Bronchial epithelial cell (primary cell): ENCODE measurements at regions not wholly inside any gene's neighbourhood (a gene's known extent, or its start where the extent isn't known, plus 50 kb on each side); places are given as distances from the start of the nearest gene placed in this dataset.

Source experiments
- DNase-seq: peaks from one replicate; pipeline ENCODE4 v3.0.0-alpha.2; 2010; ENCODE audit warnings: low read depth
- FAIRE-seq: peaks from 2 replicates; lab custom pipeline; 2011; peaks lifted over from hg19 to GRCh38; lab: Jason Lieb, UNC
- H3K27me3 ChIP-seq: 2 replicates; pipeline ENCODE4 v1.5.1; 2011; ENCODE audit warnings: low read length; ENCODE audit not compliant: control insufficient read depth, insufficient read depth
- H3K36me3 ChIP-seq: 2 replicates; pipeline ENCODE4 v1.5.1; 2011; ENCODE audit warnings: low read length; ENCODE audit not compliant: control insufficient read depth, insufficient read depth
- H3K4me3 ChIP-seq: 2 replicates; pipeline ENCODE4 v1.5.1; 2011; ENCODE audit warnings: mild to moderate bottlenecking, low read depth, low read length, control low read depth
- TF ChIP-seq, protein P1 (sequence below): IDR thresholded peaks from 2 replicates; pipeline ENCODE4 v1.5.1; 2011; ENCODE audit warnings: mild to moderate bottlenecking, moderate library complexity, low read length, control low read depth, inconsistent platforms; ENCODE audit not compliant: insufficient read depth, severe bottlenecking

- H3K4me3 ChIP-seq, result no peak overlapping the region
- no peak for DNase-seq
- FAIRE-seq, result peak; percentile 23
Measured at GRCh38 chr14:94952097-94952496, 182.2 kb upstream of the GSC start.

DNA sequence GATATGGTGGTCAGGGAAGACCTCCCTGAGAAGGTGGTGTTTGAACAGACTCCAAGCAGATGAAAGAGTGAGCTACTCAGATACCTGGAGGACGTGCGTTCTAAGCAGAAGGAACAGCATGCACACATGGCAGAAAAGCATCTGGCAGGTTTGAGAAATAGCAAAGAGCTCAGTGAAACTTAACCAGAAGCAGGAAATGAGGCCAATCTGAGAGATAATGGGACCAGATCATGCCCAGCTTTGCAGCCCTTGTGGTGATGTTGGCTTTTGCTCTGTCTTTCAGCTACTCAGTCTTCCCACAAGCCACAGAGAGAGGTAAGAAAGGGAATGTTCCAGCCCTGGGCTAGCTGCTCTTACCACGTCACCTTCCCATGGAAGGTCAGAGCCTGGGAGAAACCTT lies 176.3 kb upstream of the GSC start:
- TF ChIP-seq, protein P1, sequence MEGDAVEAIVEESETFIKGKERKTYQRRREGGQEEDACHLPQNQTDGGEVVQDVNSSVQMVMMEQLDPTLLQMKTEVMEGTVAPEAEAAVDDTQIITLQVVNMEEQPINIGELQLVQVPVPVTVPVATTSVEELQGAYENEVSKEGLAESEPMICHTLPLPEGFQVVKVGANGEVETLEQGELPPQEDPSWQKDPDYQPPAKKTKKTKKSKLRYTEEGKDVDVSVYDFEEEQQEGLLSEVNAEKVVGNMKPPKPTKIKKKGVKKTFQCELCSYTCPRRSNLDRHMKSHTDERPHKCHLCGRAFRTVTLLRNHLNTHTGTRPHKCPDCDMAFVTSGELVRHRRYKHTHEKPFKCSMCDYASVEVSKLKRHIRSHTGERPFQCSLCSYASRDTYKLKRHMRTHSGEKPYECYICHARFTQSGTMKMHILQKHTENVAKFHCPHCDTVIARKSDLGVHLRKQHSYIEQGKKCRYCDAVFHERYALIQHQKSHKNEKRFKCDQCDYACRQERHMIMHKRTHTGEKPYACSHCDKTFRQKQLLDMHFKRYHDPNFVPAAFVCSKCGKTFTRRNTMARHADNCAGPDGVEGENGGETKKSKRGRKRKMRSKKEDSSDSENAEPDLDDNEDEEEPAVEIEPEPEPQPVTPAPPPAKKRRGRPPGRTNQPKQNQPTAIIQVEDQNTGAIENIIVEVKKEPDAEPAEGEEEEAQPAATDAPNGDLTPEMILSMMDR, result no peak
- no peak for FAIRE-seq
- Histone ChIP-seq H3K36me3 (no peaks in the 10 kb centered on the region), H3K4me3 (no peak overlapping the region), H3K27me3 (no peaks in the 10 kb centered on the region)
- DNase-seq, result no peak

More at GRCh38 chr14:94952097-94952496, 182.2 kb upstream of the GSC start:
- no peaks in the 10 kb centered on the region for H3K27me3 ChIP-seq
- no peaks in the 10 kb centered on the region for H3K36me3 ChIP-seq
- TF ChIP-seq, protein P1, result no peak

DNA sequence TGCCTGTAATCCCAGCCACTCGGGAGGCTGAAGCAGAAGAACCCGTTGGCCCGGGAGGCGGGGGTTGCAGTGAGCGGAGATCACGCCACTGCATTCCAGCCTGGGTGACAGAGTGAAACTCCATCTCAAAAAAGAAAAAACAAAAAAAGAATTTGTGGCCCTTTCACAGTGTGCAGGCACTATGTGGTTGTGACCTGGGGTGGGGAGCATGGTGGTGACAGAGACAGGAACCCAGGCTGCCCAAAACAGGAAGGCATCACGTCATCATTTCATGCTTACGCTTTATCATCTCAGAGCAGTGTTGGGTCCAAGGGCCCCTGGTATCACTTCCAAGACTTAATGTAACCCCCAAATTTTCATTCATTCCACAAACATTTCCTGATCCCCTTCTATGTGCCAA lies 175.7 kb upstream of the GSC start:
- FAIRE-seq, result no peak

GRCh38 chr14:94944636-94945258 lies 174.8 kb upstream of the GSC start:
- TF ChIP-seq, protein P1, result no peak

More for the DNA sequence above, 175.7 kb upstream of the GSC start:
- H3K27me3 ChIP-seq, result no peaks in the 10 kb centered on the region
- TF ChIP-seq, protein P1, result no peak
- DNase-seq, result no peak
- H3K36me3 ChIP-seq, result no peaks in the 10 kb centered on the region
- no peak overlapping the region for H3K4me3 ChIP-seq

GRCh38 chr14:94942601-94943000 lies 172.7 kb upstream of the GSC start:
- Histone ChIP-seq H3K36me3 (no peaks in the 10 kb centered on the region), H3K4me3 (no peak overlapping the region), H3K27me3 (no peaks in the 10 kb centered on the region)
- TF ChIP-seq, protein P1, result no peak
- FAIRE-seq (no peak), DNase-seq (no peak)

More at GRCh38 chr14:94944636-94945258, 174.8 kb upstream of the GSC start:
- Histone ChIP-seq H3K4me3 (no peak overlapping the region), H3K36me3 (no peaks in the 10 kb centered on the region), H3K27me3 (no peaks in the 10 kb centered on the region)
- FAIRE-seq, result no peak
- no peak for DNase-seq

- TF ChIP-seq, protein P1, result no peak
- DNase-seq (no peak), FAIRE-seq (no peak)
- H3K27me3 ChIP-seq, result no peaks in the 10 kb centered on the region
- H3K4me3 ChIP-seq, result no peak overlapping the region
- H3K36me3 ChIP-seq, result no peaks in the 10 kb centered on the region
Measured at GRCh38 chr14:94941311-94941710, 171.4 kb upstream of the GSC start.
